ENCODE measurements at regions not wholly inside any gene's neighbourhood (a gene's known extent, or its start where the extent isn't known, plus 50 kb on each side); places are given as distances from the start of the nearest gene placed in this dataset.

DNA sequence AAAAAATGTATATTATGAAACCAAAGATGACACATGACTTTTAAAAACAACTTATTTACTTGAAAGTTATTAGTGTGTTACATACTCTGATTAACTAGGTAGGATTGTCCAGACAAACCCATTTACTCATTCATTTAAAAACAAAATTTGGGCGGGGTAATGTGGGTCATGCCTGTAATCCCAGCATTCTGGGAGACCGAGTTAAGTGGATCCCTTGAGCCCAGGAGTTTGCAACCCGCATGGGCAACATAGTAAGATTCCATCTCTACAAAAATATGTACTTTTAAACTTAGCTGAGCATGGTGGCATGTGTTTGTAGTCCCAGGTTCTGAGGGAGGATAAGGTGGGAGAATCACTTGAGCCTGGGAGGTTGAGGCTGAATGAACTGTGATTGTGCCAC is 1414.7 kb downstream of the PLA2G4A start:
- TF ChIP-seq, protein P1, sequence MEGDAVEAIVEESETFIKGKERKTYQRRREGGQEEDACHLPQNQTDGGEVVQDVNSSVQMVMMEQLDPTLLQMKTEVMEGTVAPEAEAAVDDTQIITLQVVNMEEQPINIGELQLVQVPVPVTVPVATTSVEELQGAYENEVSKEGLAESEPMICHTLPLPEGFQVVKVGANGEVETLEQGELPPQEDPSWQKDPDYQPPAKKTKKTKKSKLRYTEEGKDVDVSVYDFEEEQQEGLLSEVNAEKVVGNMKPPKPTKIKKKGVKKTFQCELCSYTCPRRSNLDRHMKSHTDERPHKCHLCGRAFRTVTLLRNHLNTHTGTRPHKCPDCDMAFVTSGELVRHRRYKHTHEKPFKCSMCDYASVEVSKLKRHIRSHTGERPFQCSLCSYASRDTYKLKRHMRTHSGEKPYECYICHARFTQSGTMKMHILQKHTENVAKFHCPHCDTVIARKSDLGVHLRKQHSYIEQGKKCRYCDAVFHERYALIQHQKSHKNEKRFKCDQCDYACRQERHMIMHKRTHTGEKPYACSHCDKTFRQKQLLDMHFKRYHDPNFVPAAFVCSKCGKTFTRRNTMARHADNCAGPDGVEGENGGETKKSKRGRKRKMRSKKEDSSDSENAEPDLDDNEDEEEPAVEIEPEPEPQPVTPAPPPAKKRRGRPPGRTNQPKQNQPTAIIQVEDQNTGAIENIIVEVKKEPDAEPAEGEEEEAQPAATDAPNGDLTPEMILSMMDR (IDR thresholded peaks at IDR 0.05 in 8 of 11, conservative IDR thresholded peaks at IDR 0.05 in 3 of 11), result no peak
- no peak for TF ChIP-seq POLR2A (IDR thresholded peaks at IDR 0.05)
